ENCODE measurements at regions not wholly inside any gene's neighbourhood (a gene's known extent, or its start where the extent isn't known, plus 50 kb on each side); places are given as distances from the start of the nearest gene placed in this dataset.

GRCh38 chr13:80033286-80033685 lies 307.6 kb downstream of the SPRY2 start:
- POLR2A ChIA-PET (ENCODE audit: low non-redundant PET) = no interaction called here
- Histone ChIP-seq H3K27me3 (replicated peaks; ENCODE audit: insufficient read depth, low read depth, low read length, poor library complexity) (no peaks in the 10 kb centered on the region), H3K36me3 (ENCODE audit: insufficient read depth, low read length, poor library complexity, severe bottlenecking) (no peaks in the 10 kb centered on the region), H3K4me1 (ENCODE audit: insufficient read depth, low read length, poor library complexity, severe bottlenecking) (no peaks in the 10 kb centered on the region), H3K4me3 (ENCODE audit: low read depth, low read length, poor library complexity, severe bottlenecking) (no peak overlapping the region), H3K9me3 (ENCODE audit: low read depth, low read length, poor library complexity, severe bottlenecking) (no peaks in the 10 kb centered on the region), H3K27ac (ENCODE audit: low read depth, low read length, poor library complexity, severe bottlenecking) (no peak overlapping the region)
- CTCF ChIA-PET = no interaction called here
- no TSS peak for BruUV-seq (replicated peaks)
- DNase-seq (ENCODE audit: low spot score) = no peak
- TF ChIP-seq EZH2 (IDR thresholded peaks at IDR 0.05; ENCODE audit: borderline replicate concordance, low read depth, low read length, poor library complexity, severe bottlenecking) = no peak
- intact Hi-C loops (cut with micrococcal nuclease; ENCODE audit: unreplicated experiment) = no loop called here

- H3K36me3 ChIP-seq (ENCODE audit: insufficient read depth, low read length, poor library complexity, severe bottlenecking) = no peaks in the 10 kb centered on the region
- H3K27me3 ChIP-seq (replicated peaks; ENCODE audit: insufficient read depth, low read depth, low read length, poor library complexity) = no peaks in the 10 kb centered on the region
- ChIA-PET POLR2A (ENCODE audit: low non-redundant PET) (no interaction called here), CTCF (no interaction called here)
- DNase-seq (ENCODE audit: low spot score) = peak; percentile 56
- H3K4me1 ChIP-seq (ENCODE audit: insufficient read depth, low read length, poor library complexity, severe bottlenecking) = no peaks in the 10 kb centered on the region
- H3K4me3 ChIP-seq (ENCODE audit: low read depth, low read length, poor library complexity, severe bottlenecking) = no peak overlapping the region
- intact Hi-C loops (cut with micrococcal nuclease; ENCODE audit: unreplicated experiment) = no loop called here
- BruUV-seq (replicated peaks) = no TSS peak
- H3K9me3 ChIP-seq (ENCODE audit: low read depth, low read length, poor library complexity, severe bottlenecking) = no peaks in the 10 kb centered on the region
- no peak overlapping the region for H3K27ac ChIP-seq (ENCODE audit: low read depth, low read length, poor library complexity, severe bottlenecking)
- TF ChIP-seq CTCF (conservative IDR thresholded peaks at IDR 0.05; ENCODE audit: low read depth, low read length) = peak; percentile 41
- TF ChIP-seq EZH2 (IDR thresholded peaks at IDR 0.05; ENCODE audit: borderline replicate concordance, low read depth, low read length, poor library complexity, severe bottlenecking) = no peak
Measured at GRCh38 chr13:80030491-80030890, 310.4 kb downstream of the SPRY2 start.

GRCh38 chr13:80029170-80029569 lies 311.8 kb downstream of the SPRY2 start:
- no peak overlapping the region for H3K27ac ChIP-seq (ENCODE audit: low read depth, low read length, poor library complexity, severe bottlenecking)
- H3K27me3 ChIP-seq (replicated peaks; ENCODE audit: insufficient read depth, low read depth, low read length, poor library complexity) = no peaks in the 10 kb centered on the region
- no peak overlapping the region for H3K4me3 ChIP-seq (ENCODE audit: low read depth, low read length, poor library complexity, severe bottlenecking)
- no peaks in the 10 kb centered on the region for H3K4me1 ChIP-seq (ENCODE audit: insufficient read depth, low read length, poor library complexity, severe bottlenecking)
- DNase-seq (ENCODE audit: low spot score) = no peak
- BruUV-seq (replicated peaks) = no TSS peak
- POLR2A ChIA-PET (ENCODE audit: low non-redundant PET) = no interaction called here
- TF ChIP-seq EZH2 (IDR thresholded peaks at IDR 0.05; ENCODE audit: borderline replicate concordance, low read depth, low read length, poor library complexity, severe bottlenecking) (no peak), CTCF (conservative IDR thresholded peaks at IDR 0.05; ENCODE audit: low read depth, low read length) (no peak)
- no peaks in the 10 kb centered on the region for H3K36me3 ChIP-seq (ENCODE audit: insufficient read depth, low read length, poor library complexity, severe bottlenecking)
- CTCF ChIA-PET = no interaction called here
- no peaks in the 10 kb centered on the region for H3K9me3 ChIP-seq (ENCODE audit: low read depth, low read length, poor library complexity, severe bottlenecking)
- intact Hi-C loops (cut with micrococcal nuclease; ENCODE audit: unreplicated experiment) = no loop called here

DNA sequence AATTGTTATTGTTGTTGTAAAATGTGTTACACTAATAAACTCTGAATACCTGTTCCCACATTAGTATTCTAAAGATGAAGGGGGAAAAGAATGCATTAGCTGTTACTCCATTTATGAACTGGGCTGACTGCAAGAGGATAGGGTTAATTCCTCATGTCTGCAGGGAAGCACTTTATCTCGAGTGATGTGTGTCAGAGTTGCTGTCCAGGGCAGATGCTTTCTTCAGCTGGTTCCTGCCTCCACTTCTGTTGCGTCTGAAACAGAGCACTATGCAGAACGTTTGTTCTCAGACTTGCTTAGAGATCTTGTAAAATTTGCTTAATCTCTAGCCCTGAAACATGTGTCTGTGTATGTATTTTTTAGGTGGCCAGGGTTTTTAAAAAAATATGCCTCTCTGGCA lies 318.8 kb downstream of the SPRY2 start:
- POLR2A ChIA-PET (ENCODE audit: low non-redundant PET) = no interaction called here
- H3K27ac ChIP-seq (ENCODE audit: low read depth, low read length, poor library complexity, severe bottlenecking) = no peak overlapping the region
- no TSS peak for BruUV-seq (replicated peaks)

More for the DNA sequence above, 318.8 kb downstream of the SPRY2 start:
- CTCF ChIA-PET = no interaction called here
- no peaks in the 10 kb centered on the region for H3K4me1 ChIP-seq (ENCODE audit: insufficient read depth, low read length, poor library complexity, severe bottlenecking)
- no peaks in the 10 kb centered on the region for H3K9me3 ChIP-seq (ENCODE audit: low read depth, low read length, poor library complexity, severe bottlenecking)
- H3K36me3 ChIP-seq (ENCODE audit: insufficient read depth, low read length, poor library complexity, severe bottlenecking) = no peaks in the 10 kb centered on the region
- H3K4me3 ChIP-seq (ENCODE audit: low read depth, low read length, poor library complexity, severe bottlenecking) = no peak overlapping the region
- no peak for DNase-seq (ENCODE audit: low spot score)
- no peak for TF ChIP-seq CTCF (conservative IDR thresholded peaks at IDR 0.05; ENCODE audit: low read depth, low read length)
- TF ChIP-seq EZH2 (IDR thresholded peaks at IDR 0.05; ENCODE audit: borderline replicate concordance, low read depth, low read length, poor library complexity, severe bottlenecking) = no peak
- intact Hi-C loops (cut with micrococcal nuclease; ENCODE audit: unreplicated experiment) = no loop called here
- H3K27me3 ChIP-seq (replicated peaks; ENCODE audit: insufficient read depth, low read depth, low read length, poor library complexity) = no peaks in the 10 kb centered on the region
